IMR-90 (cell line): ENCODE measurements at regions not wholly inside any gene's neighbourhood (a gene's known extent, or its start where the extent isn't known, plus 50 kb on each side); places are given as distances from the start of the nearest gene placed in this dataset.

ENCODE experiments used
- ATAC-seq: fragments of 200-7000 bp; cut with Tn5 transposase; 2 replicates; pipeline ENCODE4 v1.9.1; 2020; ENCODE audit warnings: low read depth, mild to moderate bottlenecking, moderate library complexity
- BruUV-seq: library from RNA; stranded (reverse); fragments of 400-500 nt; replicated peaks from 2 replicates; lab custom pipeline; 2021; lab: Mats Ljungman, UMichigan
- CTCF ChIA-PET: fragments of 300-600 bp; formaldehyde crosslinking; extraction: SDS; loops from one replicate; lab custom pipeline; 2021; ENCODE audit warnings: antibody characterized with exemption; lab: Yijun Ruan, JAX
- POLR2A ChIA-PET: fragments of 300-600 bp; sonication (Branson Sonifier 250); formaldehyde crosslinking; loops from one replicate; lab custom pipeline; 2022; ENCODE audit warnings: antibody characterized with exemption; ENCODE audit not compliant: unreplicated experiment; lab: Charles Lee
- DNase-seq: peaks from one replicate; pipeline ENCODE4 v3.0.0; 2013
- H2AFZ ChIP-seq: replicated peaks from 2 replicates; pipeline ENCODE3; 2013; ENCODE audit warnings: low read length, mild to moderate bottlenecking; ENCODE audit not compliant: poor library complexity
- H2AK5ac ChIP-seq: 2 replicates; pipeline ENCODE4 v1.6.1; 2013; ENCODE audit warnings: low read depth, low read length, inconsistent platforms
- H2AK9ac ChIP-seq: replicated peaks from 2 replicates; pipeline ENCODE3; 2013; ENCODE audit warnings: mild to moderate bottlenecking, low read depth, low read length, moderate library complexity; ENCODE audit not compliant: poor library complexity
- H2BK120ac ChIP-seq: 2 replicates; pipeline ENCODE4 v1.6.1; 2013; ENCODE audit warnings: low read depth, low read length, inconsistent platforms
- H2BK15ac ChIP-seq: 3 replicates; pipeline ENCODE4 v1.6.1; 2013; ENCODE audit warnings: low read depth, low read length, inconsistent platforms
- H2BK20ac ChIP-seq: 2 replicates; pipeline ENCODE4 v1.6.1; 2013; ENCODE audit warnings: low read depth, mild to moderate bottlenecking, inconsistent platforms, low read length, moderate library complexity
- H2BK5ac ChIP-seq: 2 replicates; pipeline ENCODE4 v1.6.1; 2013; ENCODE audit warnings: mild to moderate bottlenecking, low read depth, low read length, inconsistent platforms; ENCODE audit not compliant: poor library complexity, severe bottlenecking
- H3K14ac ChIP-seq: replicated peaks from 2 replicates; pipeline ENCODE4 v1.6.1; 2013; ENCODE audit warnings: low read depth, low read length, inconsistent platforms
- H3K18ac ChIP-seq: 2 replicates; pipeline ENCODE4 v1.6.1; 2013; ENCODE audit warnings: low read depth, low read length, control low read depth
- H3K23ac ChIP-seq: 2 replicates; pipeline ENCODE4 v1.6.1; 2013; ENCODE audit warnings: low read depth, low read length, inconsistent platforms
- H3K27ac ChIP-seq: 2 replicates; pipeline ENCODE4 v1.5.1; 2013; ENCODE audit warnings: mild to moderate bottlenecking, control low read depth, low read length; ENCODE audit not compliant: insufficient read depth
- H3K27me3 ChIP-seq: 2 replicates; pipeline ENCODE4 v1.6.1; 2013; ENCODE audit warnings: low read length; ENCODE audit not compliant: control insufficient read depth, insufficient read depth
- H3K36me3 ChIP-seq: 2 replicates; pipeline ENCODE4 v1.6.1; 2013; ENCODE audit warnings: low read length, mixed read lengths; ENCODE audit not compliant: control insufficient read depth, insufficient read depth
- H3K4ac ChIP-seq: 2 replicates; pipeline ENCODE4 v1.6.1; 2013; ENCODE audit warnings: low read depth, low read length, inconsistent platforms
- H3K4me1 ChIP-seq: 2 replicates; pipeline ENCODE4 v1.6.1; 2013; ENCODE audit warnings: low read length, mixed read lengths; ENCODE audit not compliant: control insufficient read depth, insufficient read depth
- H3K4me2 ChIP-seq: 2 replicates; pipeline ENCODE4 v1.6.1; 2013; ENCODE audit warnings: low read depth, mild to moderate bottlenecking, control low read depth, low read length, moderate library complexity
- H3K4me3 ChIP-seq: 2 replicates; pipeline ENCODE4 v1.5.1; 2013; ENCODE audit warnings: low read depth, mild to moderate bottlenecking, control low read depth, low read length, moderate library complexity; ENCODE audit not compliant: insufficient read depth
- H3K56ac ChIP-seq: 2 replicates; pipeline ENCODE4 v1.6.1; 2013; ENCODE audit warnings: low read length, inconsistent platforms; ENCODE audit not compliant: insufficient read depth; ENCODE audit errors: extremely low read depth
- H3K79me1 ChIP-seq, 2 experiments: 2 replicates each; pipeline ENCODE4 v1.6.1; 2013; ENCODE audit warnings: low read length in 2 of 2, inconsistent platforms in 1 of 2, low read depth in 1 of 2
- H3K9ac ChIP-seq: 2 replicates; pipeline ENCODE4 v1.6.1; 2013; ENCODE audit warnings: low read depth, low read length, control low read depth
- H3K9me1 ChIP-seq: 2 replicates; pipeline ENCODE4 v1.6.1; 2013; ENCODE audit warnings: low read length, inconsistent platforms; ENCODE audit not compliant: insufficient read depth
- H3K9me3 ChIP-seq: 2 replicates; pipeline ENCODE4 v1.6.1; 2013; ENCODE audit warnings: low read length; ENCODE audit not compliant: control insufficient read depth, insufficient read depth
- H4K20me1 ChIP-seq: 2 replicates; pipeline ENCODE4 v1.6.1; 2013; ENCODE audit warnings: low read length, inconsistent platforms; ENCODE audit not compliant: insufficient read depth
- H4K5ac ChIP-seq: 2 replicates; pipeline ENCODE4 v1.6.1; 2013; ENCODE audit warnings: mild to moderate bottlenecking, low read depth, low read length, control low read depth
- H4K8ac ChIP-seq, 2 experiments: 2 replicates each; pipeline ENCODE4 v1.6.1; 2013; ENCODE audit warnings: low read depth in 2 of 2, low read length in 2 of 2, control low read depth in 1 of 2, inconsistent platforms in 1 of 2
- H4K91ac ChIP-seq: 2 replicates; pipeline ENCODE4 v1.6.1; 2013; ENCODE audit warnings: low read depth, low read length, inconsistent platforms; ENCODE audit not compliant: insufficient read depth
- BHLHE40 ChIP-seq: fragments of 150-350 bp; IDR thresholded peaks from 2 replicates; pipeline ENCODE4 v1.6.1; 2016; ENCODE audit warnings: mild to moderate bottlenecking, low read depth, low read length
- CEBPB ChIP-seq: IDR thresholded peaks from 2 replicates; pipeline ENCODE4 v1.6.1; 2012; ENCODE audit warnings: low read depth, low read length, improper control_type of control experiment
- CHD1 ChIP-seq: IDR thresholded peaks from 2 replicates; pipeline ENCODE4 v1.6.1; 2012; ENCODE audit warnings: low read depth, low read length, improper control_type of control experiment
- FOS ChIP-seq: fragments of 150-350 bp; IDR thresholded peaks from 2 replicates; pipeline ENCODE4 v1.6.1; 2016; ENCODE audit warnings: low read depth, low read length
- MAZ ChIP-seq: IDR thresholded peaks from 2 replicates; pipeline ENCODE4 v1.6.1; 2012; ENCODE audit warnings: low read depth, mild to moderate bottlenecking, low read length, improper control_type of control experiment, moderate library complexity, borderline replicate concordance
- POLR2A ChIP-seq: IDR thresholded peaks from 2 replicates; pipeline ENCODE4 v1.6.1; 2012; ENCODE audit warnings: mild to moderate bottlenecking, low read depth, low read length
- RAD21 ChIP-seq: IDR thresholded peaks from 2 replicates; pipeline ENCODE4 v1.6.1; 2012; ENCODE audit warnings: low read length, improper control_type of control experiment
- RCOR1 ChIP-seq: IDR thresholded peaks from 2 replicates; pipeline ENCODE4 v1.6.1; 2012; ENCODE audit warnings: mild to moderate bottlenecking, low read length, improper control_type of control experiment; ENCODE audit not compliant: insufficient replicate concordance
- RFX5 ChIP-seq: IDR thresholded peaks from 2 replicates; pipeline ENCODE4 v1.8.0; 2012; ENCODE audit warnings: low read depth, mild to moderate bottlenecking, low read length, moderate library complexity
- SMC3 ChIP-seq: fragments of 150-350 bp; IDR thresholded peaks from 2 replicates; pipeline ENCODE4 v1.6.1; 2016; ENCODE audit warnings: low read depth, mild to moderate bottlenecking, antibody characterized with exemption, low read length, moderate library complexity
- WGBS, 2 experiments: methylation state at CpG; one replicate each; pipeline versions ENCODE4 v1.1.5 to v1.1.7; 2013; ENCODE audit warnings: missing lambda C conversion rate in 2 of 2; ENCODE audit not compliant: insufficient read length in 1 of 2; ENCODE audit errors: extremely low coverage in 2 of 2; 5-methylcytosine and 5-hydroxymethylcytosine counted together
- dilution Hi-C: fragments of 300-500 bp; cut with HindIII; formaldehyde crosslinking; loops from one replicate; pipeline ENCODE4 v1.14.3; 2018; ENCODE audit warnings: low sequenced_read_pairs; ENCODE audit not compliant: unreplicated experiment
- in situ Hi-C: fragments of 300-500 bp; cut with MboI; formaldehyde crosslinking; loops from 3 replicates; pipeline ENCODE4 v1.14.3; 2019; ENCODE audit warnings: low sequenced_read_pairs, inconsistent platforms, mixed read lengths
- intact Hi-C: fragments of 100-400 bp; cut with micrococcal nuclease; formaldehyde crosslinking; loops from 2 replicates; pipeline ENCODE4 v1.10.0; 2022
- TF ChIP-seq, protein P1 (sequence below): fragments of 150-350 bp; IDR thresholded peaks from 2 replicates; pipeline ENCODE4 v1.6.1; 2017; ENCODE audit warnings: mild to moderate bottlenecking, antibody characterized with exemption, low read length, low read depth

DNA sequence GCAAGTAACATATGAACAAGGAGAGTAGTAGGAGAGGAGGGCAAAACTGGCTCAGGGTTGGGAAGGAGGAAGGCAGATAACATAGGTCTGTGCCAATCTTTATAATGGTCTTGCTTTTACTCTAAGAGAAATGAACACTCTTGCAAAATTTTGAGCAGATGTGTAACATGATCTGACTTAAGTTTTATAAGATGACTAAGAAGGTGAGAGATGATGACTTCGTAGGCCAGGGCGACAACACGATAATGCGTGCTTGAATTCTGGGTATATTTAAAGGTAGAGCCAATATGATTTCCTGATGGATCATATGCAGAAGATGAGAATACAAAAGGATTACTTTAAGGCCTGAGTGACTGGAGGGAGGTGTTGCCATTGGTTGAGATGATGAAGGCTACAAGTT lies 265.4 kb upstream of the KCNMB2 start:
- DNase-seq = peak; percentile 25
- no peak overlapping the region for H2BK15ac ChIP-seq
- no peak for ATAC-seq
- no peak overlapping the region; the same call in 1 of the 2 replicates for H2BK20ac ChIP-seq
- no peak overlapping the region for H2AFZ ChIP-seq
- H3K4ac ChIP-seq = no peak overlapping the region; the same call in 1 of the 2 replicates
- H3K14ac ChIP-seq = no peak overlapping the region; the same call in 1 of the 2 replicates
- no peak overlapping the region for H4K8ac ChIP-seq
- H3K56ac ChIP-seq = no peak overlapping the region
- no peak overlapping the region for H3K4me2 ChIP-seq
- H3K36me3 ChIP-seq = no peaks in the 10 kb centered on the region
- no peaks in the 10 kb centered on the region for H3K9me1 ChIP-seq
- no peaks in the 10 kb centered on the region for H3K9me3 ChIP-seq
- no peak overlapping the region for H3K4me3 ChIP-seq
- no peak overlapping the region for H2BK120ac ChIP-seq
- no peak overlapping the region for H4K5ac ChIP-seq
- no peaks in the 10 kb centered on the region; the same call in 1 of the 2 replicates for H3K4me1 ChIP-seq
- 86% methylated on average over 4 of the region's 4 CpGs; no CpG with 5 or more reads in 1 of the 2 experiments for WGBS, 2 experiments
- no peak overlapping the region for H4K91ac ChIP-seq
- TF ChIP-seq SMC3 (no peak), RFX5 (no peak), CEBPB (no peak), BHLHE40 (no peak), RAD21 (no peak), FOS (no peak), MAZ (no peak), POLR2A (no peak), CHD1 (no peak), RCOR1 (no peak)
- TF ChIP-seq, protein P1, sequence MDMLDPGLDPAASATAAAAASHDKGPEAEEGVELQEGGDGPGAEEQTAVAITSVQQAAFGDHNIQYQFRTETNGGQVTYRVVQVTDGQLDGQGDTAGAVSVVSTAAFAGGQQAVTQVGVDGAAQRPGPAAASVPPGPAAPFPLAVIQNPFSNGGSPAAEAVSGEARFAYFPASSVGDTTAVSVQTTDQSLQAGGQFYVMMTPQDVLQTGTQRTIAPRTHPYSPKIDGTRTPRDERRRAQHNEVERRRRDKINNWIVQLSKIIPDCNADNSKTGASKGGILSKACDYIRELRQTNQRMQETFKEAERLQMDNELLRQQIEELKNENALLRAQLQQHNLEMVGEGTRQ = no peak
- no peak overlapping the region for H3K18ac ChIP-seq
- ChIA-PET POLR2A (no interaction called here), CTCF (no interaction called here)
- H3K9ac ChIP-seq = no peak overlapping the region
- H3K27ac ChIP-seq = no peak overlapping the region
- H3K27me3 ChIP-seq = no peaks in the 10 kb centered on the region
- no peak overlapping the region for H2AK9ac ChIP-seq
- no peaks in the 10 kb centered on the region for H4K20me1 ChIP-seq
- dilution Hi-C loops = no loop called here
- H3K79me1 ChIP-seq = no peaks in the 10 kb centered on the region
- BruUV-seq = no TSS peak
- in situ Hi-C loops = no loop called here
- H2AK5ac ChIP-seq = no peak overlapping the region
- H2BK5ac ChIP-seq = no peak overlapping the region
- intact Hi-C loops = no loop called here
- 0 out of 2 replicates have a peak overlapping the region, but pooled peaks have one; percentile 4 for H3K23ac ChIP-seq
